PC-9 (cell line): ENCODE measurements at regions not wholly inside any gene's neighbourhood (a gene's known extent, or its start where the extent isn't known, plus 50 kb on each side); places are given as distances from the start of the nearest gene placed in this dataset.

Source experiments
- CTCF ChIP-seq: fragments of 200-600 bp; sonication (generic); conservative IDR thresholded peaks from 2 replicates; pipeline ENCODE4 v1.6.1; 2017; ENCODE audit warnings: mixed run types, antibody characterized with exemption, mild to moderate bottlenecking, moderate library complexity
- EZH2 ChIP-seq: fragments of 200-600 bp; sonication (generic); IDR thresholded peaks from 2 replicates; pipeline ENCODE4 v1.8.0; 2017; ENCODE audit warnings: antibody characterized with exemption, low read depth

GRCh38 chr1:102183711-102184110 is 187.0 kb upstream of the OLFM3 start:
- TF ChIP-seq CTCF (no peak), EZH2 (no peak)
